PFSK-1 (cell line): ENCODE measurements at regions not wholly inside any gene's neighbourhood (a gene's known extent, or its start where the extent isn't known, plus 50 kb on each side); places are given as distances from the start of the nearest gene placed in this dataset.

Experiments
- FOXP2 ChIP-seq: optimal IDR thresholded peaks from 2 replicates; pipeline ENCODE3; 2011; ENCODE audit warnings: borderline replicate concordance, control low read depth, inconsistent platforms; ENCODE audit not compliant: insufficient read depth; ENCODE audit errors: extremely low read length, extremely low read depth
- POLR2AphosphoS5 ChIP-seq: IDR thresholded peaks from 2 replicates; pipeline ENCODE4 v1.6.1; 2012; ENCODE audit warnings: low read depth, mild to moderate bottlenecking, control low read depth, low read length, moderate library complexity
- SIN3A ChIP-seq: IDR thresholded peaks from 2 replicates; pipeline ENCODE4 v1.6.1; 2012; ENCODE audit warnings: mild to moderate bottlenecking, low read length, moderate library complexity, borderline replicate concordance; ENCODE audit not compliant: insufficient read depth
- TAF1 ChIP-seq: IDR thresholded peaks from 2 replicates; pipeline ENCODE4 v1.6.1; 2012; ENCODE audit warnings: low read length, control low read depth, borderline replicate concordance; ENCODE audit not compliant: insufficient read depth
- TF ChIP-seq, protein P1 (sequence below), 2 experiments: IDR thresholded peaks; 2 replicates each; pipeline versions ENCODE4 v1.6.1 to v1.8.0; 2011 to 2012; ENCODE audit warnings: low read depth in 2 of 2, low read length in 2 of 2, control low read depth in 1 of 2, inconsistent platforms in 1 of 2, mild to moderate bottlenecking in 1 of 2, moderate library complexity in 1 of 2; ENCODE audit not compliant: insufficient read depth in 1 of 2

DNA sequence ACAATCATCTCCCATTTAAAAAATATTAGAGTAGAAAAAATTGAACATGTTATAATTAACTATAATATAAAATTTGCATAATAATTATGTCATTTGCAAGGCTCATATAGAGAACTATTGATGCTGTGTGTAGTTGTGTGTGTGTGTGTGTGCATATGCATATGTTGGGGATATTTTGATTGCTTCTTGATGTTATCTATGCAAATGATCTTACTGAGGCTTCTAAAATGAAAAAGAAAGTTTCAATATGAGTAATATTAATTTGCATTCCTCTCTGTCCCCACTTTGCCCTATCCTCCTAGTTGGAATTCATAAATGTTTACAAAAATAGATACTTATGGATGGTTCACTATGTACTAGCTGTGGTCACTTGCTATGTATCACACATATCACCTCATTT, 523.3 kb downstream of the TRIB2 start:
- TF ChIP-seq, protein P1, sequence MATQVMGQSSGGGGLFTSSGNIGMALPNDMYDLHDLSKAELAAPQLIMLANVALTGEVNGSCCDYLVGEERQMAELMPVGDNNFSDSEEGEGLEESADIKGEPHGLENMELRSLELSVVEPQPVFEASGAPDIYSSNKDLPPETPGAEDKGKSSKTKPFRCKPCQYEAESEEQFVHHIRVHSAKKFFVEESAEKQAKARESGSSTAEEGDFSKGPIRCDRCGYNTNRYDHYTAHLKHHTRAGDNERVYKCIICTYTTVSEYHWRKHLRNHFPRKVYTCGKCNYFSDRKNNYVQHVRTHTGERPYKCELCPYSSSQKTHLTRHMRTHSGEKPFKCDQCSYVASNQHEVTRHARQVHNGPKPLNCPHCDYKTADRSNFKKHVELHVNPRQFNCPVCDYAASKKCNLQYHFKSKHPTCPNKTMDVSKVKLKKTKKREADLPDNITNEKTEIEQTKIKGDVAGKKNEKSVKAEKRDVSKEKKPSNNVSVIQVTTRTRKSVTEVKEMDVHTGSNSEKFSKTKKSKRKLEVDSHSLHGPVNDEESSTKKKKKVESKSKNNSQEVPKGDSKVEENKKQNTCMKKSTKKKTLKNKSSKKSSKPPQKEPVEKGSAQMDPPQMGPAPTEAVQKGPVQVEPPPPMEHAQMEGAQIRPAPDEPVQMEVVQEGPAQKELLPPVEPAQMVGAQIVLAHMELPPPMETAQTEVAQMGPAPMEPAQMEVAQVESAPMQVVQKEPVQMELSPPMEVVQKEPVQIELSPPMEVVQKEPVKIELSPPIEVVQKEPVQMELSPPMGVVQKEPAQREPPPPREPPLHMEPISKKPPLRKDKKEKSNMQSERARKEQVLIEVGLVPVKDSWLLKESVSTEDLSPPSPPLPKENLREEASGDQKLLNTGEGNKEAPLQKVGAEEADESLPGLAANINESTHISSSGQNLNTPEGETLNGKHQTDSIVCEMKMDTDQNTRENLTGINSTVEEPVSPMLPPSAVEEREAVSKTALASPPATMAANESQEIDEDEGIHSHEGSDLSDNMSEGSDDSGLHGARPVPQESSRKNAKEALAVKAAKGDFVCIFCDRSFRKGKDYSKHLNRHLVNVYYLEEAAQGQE (IDR thresholded peaks at IDR 0.05; ENCODE audit: insufficient read depth in 1 of 2, low read depth in 2 of 2, low read length in 2 of 2), result no peak
- no peak for TF ChIP-seq POLR2AphosphoS5
- no peak for TF ChIP-seq TAF1
- TF ChIP-seq SIN3A, result no peak
- no peak for TF ChIP-seq FOXP2
